Liver (tissue), 8 donors: ENCODE measurements at regions not wholly inside any gene's neighbourhood (a gene's known extent, or its start where the extent isn't known, plus 50 kb on each side); places are given as distances from the start of the nearest gene placed in this dataset.

ENCODE experiments used
- DNase-seq: peaks from one replicate; pipeline ENCODE4 v3.0.0-alpha.2; 2017; ENCODE audit warnings: low spot score
- H3K27ac ChIP-seq, 2 donors: one replicate each; pipeline ENCODE4 v1.7.0; 2013; ENCODE audit warnings: inconsistent platforms in 2 of 2, low read length in 2 of 2, control low read depth in 1 of 2, low read depth in 1 of 2, mild to moderate bottlenecking in 1 of 2
- H3K27me3 ChIP-seq, 4 donors: one replicate each; pipeline versions ENCODE4 v1.6.1 to v1.7.0; 2013; ENCODE audit warnings: low read length in 3 of 4, inconsistent platforms in 1 of 4, mild to moderate bottlenecking in 1 of 4, moderate library complexity in 1 of 4; ENCODE audit not compliant: control insufficient read depth in 4 of 4, insufficient read depth in 4 of 4
- H3K36me3 ChIP-seq, 4 donors: one replicate each; pipeline versions ENCODE4 v1.6.1 to v1.7.0; 2013; ENCODE audit warnings: low read length in 3 of 4, mild to moderate bottlenecking in 3 of 4, low read depth in 1 of 4, moderate library complexity in 1 of 4; ENCODE audit not compliant: control insufficient read depth in 4 of 4, insufficient read depth in 3 of 4
- H3K4me1 ChIP-seq, 4 donors: one replicate each; pipeline versions ENCODE4 v1.6.1 to v1.7.0; 2013; ENCODE audit warnings: low read length in 3 of 4, mild to moderate bottlenecking in 3 of 4, moderate library complexity in 1 of 4; ENCODE audit not compliant: control insufficient read depth in 4 of 4, insufficient read depth in 4 of 4
- H3K4me3 ChIP-seq, 3 donors: one replicate each; pipeline versions ENCODE4 v1.6.1 to v1.7.0; 2013; ENCODE audit warnings: low read length in 3 of 3, control low read depth in 1 of 3, low read depth in 1 of 3, mild to moderate bottlenecking in 1 of 3
- H3K9ac ChIP-seq, 2 donors: one replicate each; pipeline ENCODE4 v1.7.0; 2013; ENCODE audit warnings: low read length in 2 of 2, mild to moderate bottlenecking in 2 of 2, moderate library complexity in 2 of 2, control low read depth in 1 of 2, low read depth in 1 of 2
- H3K9me3 ChIP-seq, 4 donors: one replicate each; pipeline versions ENCODE4 v1.6.1 to v1.7.0; 2013; ENCODE audit warnings: low read length in 3 of 4; ENCODE audit not compliant: control insufficient read depth in 4 of 4
- ATF3 ChIP-seq: IDR thresholded peaks from 2 replicates; pipeline ENCODE4 v1.6.1; 2016; ENCODE audit warnings: antibody characterized with exemption
- CTCF ChIP-seq: fragments of 150-350 bp; IDR thresholded peaks from 2 replicates; pipeline ENCODE4 v1.5.1; 2017; ENCODE audit warnings: improper control_type of control experiment, low read depth, low read length; ENCODE audit not compliant: missing input control
- EGR1 ChIP-seq, 2 donors: IDR thresholded peaks; 2 replicates each; pipeline ENCODE4 v1.6.1; 2016 to 2018; ENCODE audit warnings: antibody characterized with exemption in 2 of 2, low read depth in 2 of 2
- FOXA1 ChIP-seq: IDR thresholded peaks from 2 replicates; pipeline ENCODE4 v1.6.1; 2016; ENCODE audit warnings: antibody characterized with exemption
- FOXA2 ChIP-seq: IDR thresholded peaks from 2 replicates; pipeline ENCODE4 v1.6.1; 2016; ENCODE audit warnings: antibody characterized with exemption
- GABPA ChIP-seq, 2 donors: IDR thresholded peaks in 1 of 2; conservative IDR thresholded peaks in 1 of 2; 2 replicates each; pipeline ENCODE4 v1.6.1; 2016; ENCODE audit warnings: antibody characterized with exemption in 2 of 2, mild to moderate bottlenecking in 1 of 2, moderate library complexity in 1 of 2
- HNF4A ChIP-seq, 2 donors: conservative IDR thresholded peaks; 2 replicates each; pipeline ENCODE4 v1.6.1; 2016; ENCODE audit warnings: antibody characterized with exemption in 2 of 2, mild to moderate bottlenecking in 2 of 2
- HNF4G ChIP-seq: IDR thresholded peaks from 2 replicates; pipeline ENCODE4 v1.6.1; 2016; ENCODE audit warnings: antibody characterized with exemption
- JUND ChIP-seq, 2 donors: IDR thresholded peaks; 2 replicates each; pipeline ENCODE4 v1.6.1; 2016; ENCODE audit warnings: antibody characterized with exemption in 2 of 2
- MAX ChIP-seq: IDR thresholded peaks from 2 replicates; pipeline ENCODE4 v1.6.1; 2016; ENCODE audit warnings: antibody characterized with exemption
- NR2F2 ChIP-seq: IDR thresholded peaks from 2 replicates; pipeline ENCODE4 v1.6.1; 2016; ENCODE audit warnings: antibody characterized with exemption
- RAD21 ChIP-seq, 2 donors: IDR thresholded peaks; 2 replicates each; pipeline ENCODE4 v1.6.1; 2016; ENCODE audit warnings: antibody characterized with exemption in 2 of 2, mild to moderate bottlenecking in 2 of 2
- REST ChIP-seq: IDR thresholded peaks from 2 replicates; pipeline ENCODE4 v1.6.1; 2016; ENCODE audit warnings: antibody characterized with exemption, mild to moderate bottlenecking
- RXRA ChIP-seq, 2 donors: IDR thresholded peaks; 2 replicates each; pipeline ENCODE4 v1.6.1; 2017 to 2018; ENCODE audit warnings: antibody characterized with exemption in 2 of 2, mild to moderate bottlenecking in 1 of 2
- SP1 ChIP-seq: IDR thresholded peaks from 2 replicates; pipeline ENCODE4 v1.6.1; 2018; ENCODE audit warnings: antibody characterized with exemption, mild to moderate bottlenecking
- TAF1 ChIP-seq: conservative IDR thresholded peaks from 2 replicates; pipeline ENCODE4 v1.6.1; 2016; ENCODE audit warnings: antibody characterized with exemption, mild to moderate bottlenecking
- YY1 ChIP-seq: IDR thresholded peaks from 2 replicates; pipeline ENCODE4 v1.6.1; 2016; ENCODE audit warnings: antibody characterized with exemption, mild to moderate bottlenecking
- ZBTB33 ChIP-seq: IDR thresholded peaks from 2 replicates; pipeline ENCODE4 v1.6.1; 2016; ENCODE audit warnings: antibody characterized with exemption
- WGBS: extraction: QIAGEN DNeasy Blood & Tissue Kit; methylation state at CpG from one replicate; pipeline ENCODE4 v1.1.7; 2013; 5-methylcytosine and 5-hydroxymethylcytosine counted together
- donor health status: healthy.
- donor health status: healthy.
- donor health status: healthy.
- donor health status: healthy.
- donor health status: healthy.

- Histone ChIP-seq H3K4me1 (no peaks in the 10 kb centered on the region), H3K9ac (no peak overlapping the region), H3K27me3 (no peaks in the 10 kb centered on the region), H3K4me3 (no peak overlapping the region), H3K9me3 (no peaks in the 10 kb centered on the region), H3K36me3 (no peaks in the 10 kb centered on the region), H3K27ac (no peak overlapping the region)
- 37% methylated on average over 1 of the region's 1 CpG for WGBS
- DNase-seq = no peak
- TF ChIP-seq RAD21 (IDR thresholded peaks at IDR 0.05) (no peak), ZBTB33 (no peak), ATF3 (no peak), NR2F2 (no peak), HNF4G (no peak), RXRA (IDR thresholded peaks at IDR 0.05) (no peak), CTCF (no peak), FOXA1 (no peak), GABPA (IDR thresholded peaks at IDR 0.05 in 1 of 2, conservative IDR thresholded peaks at IDR 0.05 in 1 of 2) (no peak), MAX (no peak), YY1 (no peak), REST (no peak), TAF1 (no peak), EGR1 (IDR thresholded peaks at IDR 0.05; ENCODE audit: low read depth in 2 of 2) (no peak), SP1 (no peak), HNF4A (conservative IDR thresholded peaks at IDR 0.05) (no peak), JUND (IDR thresholded peaks at IDR 0.05) (no peak), FOXA2 (no peak)
Observed at GRCh38 chr5:17340819-17341218, 123.4 kb downstream of the BASP1 start.

- no peaks in the 10 kb centered on the region for H3K27me3 ChIP-seq
- H3K4me1 ChIP-seq = no peaks in the 10 kb centered on the region
- DNase-seq = no peak
- no peak overlapping the region for H3K4me3 ChIP-seq
- TF ChIP-seq TAF1 = no peak
- no peak for TF ChIP-seq ATF3
- peak; percentile 64 to 71 for TF ChIP-seq JUND (IDR thresholded peaks at IDR 0.05)
- WGBS = 48% methylated on average over 2 of the region's 2 CpGs
- H3K27ac ChIP-seq = no peak overlapping the region
- H3K36me3 ChIP-seq = no peaks in the 10 kb centered on the region
- no peak overlapping the region for H3K9ac ChIP-seq
- no peaks in the 10 kb centered on the region for H3K9me3 ChIP-seq
Observed at GRCh38 chr5:17343675-17344074, 126.2 kb downstream of the BASP1 start.
